Forelimb muscle (tissue), 1 donor: ENCODE measurements at regions not wholly inside any gene's neighbourhood (a gene's known extent, or its start where the extent isn't known, plus 50 kb on each side); places are given as distances from the start of the nearest gene placed in this dataset.
"Not testable (repeated sequence)": the region's sequence is repeated elsewhere in the genome, so short reads cannot be mapped to it uniquely, and the experiment has no call there.

Source experiments
- DNase-seq: peaks from one replicate; pipeline ENCODE4 v3.0.0-alpha.2; 2013; ENCODE audit warnings: low read depth

GRCh38 chr15:87538327-87538834 lies 718.2 kb downstream of the NTRK3 start:
- no peak for DNase-seq

GRCh38 chr15:87537295-87537694 lies 719.2 kb downstream of the NTRK3 start:
- DNase-seq: no peak

- DNase-seq: not testable (repeated sequence)
Observed at GRCh38 chr15:87533637-87534036, 722.9 kb downstream of the NTRK3 start.

- no peak for DNase-seq
Observed at GRCh38 chr15:87528873-87529272, 727.7 kb downstream of the NTRK3 start.

GRCh38 chr15:87527875-87528274 lies 728.7 kb downstream of the NTRK3 start:
- no peak for DNase-seq

GRCh38 chr15:87527416-87527815 lies 729.1 kb downstream of the NTRK3 start:
- DNase-seq: no peak

GRCh38 chr15:87523516-87523915 lies 733.0 kb downstream of the NTRK3 start:
- no peak for DNase-seq

GRCh38 chr15:87522997-87523396 lies 733.5 kb downstream of the NTRK3 start:
- no peak for DNase-seq

- DNase-seq: no peak
Observed at GRCh38 chr15:87518957-87519356, 737.6 kb downstream of the NTRK3 start.

- no peak for DNase-seq
Observed at GRCh38 chr15:87508086-87508485, 748.5 kb downstream of the NTRK3 start.

GRCh38 chr15:87502173-87502572 lies 754.4 kb downstream of the NTRK3 start:
- no peak for DNase-seq

- no peak for DNase-seq
Observed at GRCh38 chr15:87500240-87500639, 756.3 kb downstream of the NTRK3 start.

- DNase-seq: no peak
Observed at GRCh38 chr15:87498560-87498959, 758.0 kb downstream of the NTRK3 start.

- DNase-seq: no peak
Observed at GRCh38 chr15:87496795-87497194, 759.7 kb downstream of the NTRK3 start.

- no peak for DNase-seq
Observed at GRCh38 chr15:87496109-87496508, 760.4 kb downstream of the NTRK3 start.

GRCh38 chr15:87493803-87494202 lies 762.7 kb downstream of the NTRK3 start:
- no peak for DNase-seq

GRCh38 chr15:87492321-87492720 lies 764.2 kb downstream of the NTRK3 start:
- no peak for DNase-seq

- no peak for DNase-seq
Observed at GRCh38 chr15:87490666-87491065, 765.9 kb downstream of the NTRK3 start.

GRCh38 chr15:87489902-87490665 lies 766.5 kb downstream of the NTRK3 start:
- no peak for DNase-seq

- no peak for DNase-seq
Observed at GRCh38 chr15:87489456-87489855, 767.1 kb downstream of the NTRK3 start.

- no peak for DNase-seq
Observed at GRCh38 chr15:87487484-87487883, 769.1 kb downstream of the NTRK3 start.

- no peak for DNase-seq
Observed at GRCh38 chr15:87483468-87483867, 773.1 kb downstream of the NTRK3 start.

- no peak for DNase-seq
Observed at GRCh38 chr15:87481126-87481525, 775.4 kb downstream of the NTRK3 start.

GRCh38 chr15:87478687-87479072 lies 777.9 kb downstream of the NTRK3 start:
- no peak for DNase-seq
